Activated CD8-positive, alpha-beta memory T cell treated with anti-CD3 and anti-CD28 coated beads, Interleukin-2, amount 10 ng/mL, durations not matched to agents 7 days and 5 days (primary cell): ENCODE measurements at regions not wholly inside any gene's neighbourhood (a gene's known extent, or its start where the extent isn't known, plus 50 kb on each side); places are given as distances from the start of the nearest gene placed in this dataset.

Experiments
- ATAC-seq: fragments of 150-1000 bp; cut with Tn5 transposase; one replicate; pipeline ENCODE4 v1.10.0; 2021; ENCODE audit warnings: moderate library complexity
- CTCF ChIA-PET: fragments of 350-600 bp; sonication (Branson Sonifier 250); formaldehyde crosslinking; loops from one replicate; lab custom pipeline; 2021; ENCODE audit warnings: antibody characterized with exemption; lab: Charles Lee
- DNase-seq: peaks from one replicate; pipeline ENCODE4 v3.0.0-alpha.2; 2020
- H3K27ac Mint-ChIP-seq: one replicate; pipeline ENCODE4 v1.8.0; 2021; ENCODE audit warnings: mild to moderate bottlenecking, mixed read lengths
- H3K27me3 Mint-ChIP-seq: one replicate; pipeline ENCODE4 v1.8.0; 2021; ENCODE audit warnings: mixed read lengths
- H3K36me3 Mint-ChIP-seq: one replicate; pipeline ENCODE4 v1.8.0; 2021; ENCODE audit warnings: mild to moderate bottlenecking, mixed read lengths
- H3K4me1 Mint-ChIP-seq: one replicate; pipeline ENCODE4 v1.8.0; 2021; ENCODE audit warnings: mixed read lengths
- H3K4me3 Mint-ChIP-seq: one replicate; pipeline ENCODE4 v1.8.0; 2021; ENCODE audit warnings: mild to moderate bottlenecking, moderate library complexity, mixed read lengths
- H3K9me3 Mint-ChIP-seq: one replicate; pipeline ENCODE4 v1.8.0; 2022; ENCODE audit warnings: low read depth, mixed read lengths

- no peak for DNase-seq
- Mint-ChIP-seq H3K36me3 (no peaks in the 10 kb centered on the region), H3K27me3 (peaks cover 17% of the 10 kb centered on the region), H3K9me3 (no peaks in the 10 kb centered on the region), H3K27ac (no peak overlapping the region), H3K4me1 (no peaks in the 10 kb centered on the region), H3K4me3 (no peak overlapping the region)
- no peak for ATAC-seq
- CTCF ChIA-PET, result no interaction called here
Observed at GRCh38 chr3:161156936-161157335, 51.8 kb upstream of the B3GALNT1 start.

- Mint-ChIP-seq H3K4me1 (peaks cover 4% of the 10 kb centered on the region), H3K27me3 (peaks cover 3% of the 10 kb centered on the region), H3K4me3 (no peak overlapping the region), H3K9me3 (peaks cover 5% of the 10 kb centered on the region), H3K27ac (no peak overlapping the region), H3K36me3 (no peaks in the 10 kb centered on the region)
- no peak for DNase-seq
- ATAC-seq, result no peak
- CTCF ChIA-PET, result no interaction called here
Observed at GRCh38 chr3:161161603-161162002, 56.5 kb upstream of the B3GALNT1 start.

- H3K27me3 Mint-ChIP-seq, result no peaks in the 10 kb centered on the region
- peaks cover 5% of the 10 kb centered on the region for H3K9me3 Mint-ChIP-seq
- H3K36me3 Mint-ChIP-seq, result no peaks in the 10 kb centered on the region
- DNase-seq (no peak), ATAC-seq (peak; percentile 39)
- CTCF ChIA-PET, result no interaction called here
- no peak overlapping the region for H3K4me3 Mint-ChIP-seq
- peaks cover 4% of the 10 kb centered on the region for H3K4me1 Mint-ChIP-seq
- no peak overlapping the region for H3K27ac Mint-ChIP-seq
Observed at GRCh38 chr3:161163297-161163696, 57.8 kb upstream of the NMD3 start.

GRCh38 chr3:161166051-161166450 lies 55.1 kb upstream of the NMD3 start:
- no peak for ATAC-seq
- Mint-ChIP-seq H3K36me3 (no peaks in the 10 kb centered on the region), H3K27ac (no peak overlapping the region), H3K4me1 (peaks cover 4% of the 10 kb centered on the region), H3K27me3 (no peaks in the 10 kb centered on the region), H3K4me3 (no peak overlapping the region), H3K9me3 (peaks cover 5% of the 10 kb centered on the region)
- no peak for DNase-seq
- CTCF ChIA-PET, result no interaction called here

- CTCF ChIA-PET, result interaction anchor here (0.6 kb wide), 1 partner anchor 287 kb away, joined by 3 read pairs; no protein-coding TSS in a partner anchor
- Mint-ChIP-seq H3K4me1 (no peaks in the 10 kb centered on the region), H3K4me3 (no peak overlapping the region), H3K9me3 (no peaks in the 10 kb centered on the region), H3K27me3 (peaks cover 5% of the 10 kb centered on the region), H3K27ac (no peak overlapping the region), H3K36me3 (no peaks in the 10 kb centered on the region)
- no peak for ATAC-seq
- no peak for DNase-seq
Observed at GRCh38 chr3:161171113-161171512, 50.0 kb upstream of the NMD3 start.
